Right lobe of liver (tissue), 6 donors: ENCODE measurements at regions not wholly inside any gene's neighbourhood (a gene's known extent, or its start where the extent isn't known, plus 50 kb on each side); places are given as distances from the start of the nearest gene placed in this dataset.

ENCODE experiments used
- ATAC-seq, 4 donors: fragments of 200-7000 bp; cut with Tn5 transposase; one replicate each; pipeline ENCODE4 v1.9.1; 2020; ENCODE audit warnings: mild to moderate bottlenecking in 4 of 4, moderate library complexity in 4 of 4
- DNase-seq, 3 donors: peaks; one replicate each; pipeline ENCODE4 v3.0.0-alpha.2; 2020
- H3K27ac ChIP-seq, 3 donors: fragments of 200-600 bp; one replicate each; pipeline ENCODE4 v1.8.0; 2022
- H3K27me3 ChIP-seq, 2 donors: fragments of 200-600 bp; one replicate each; pipeline ENCODE4 v1.8.0; 2022
- H3K36me3 ChIP-seq, 4 donors: fragments of 200-600 bp; sonication (generic) in 1 of 4; one replicate each; pipeline versions ENCODE4 v1.5.1 to v1.8.0; 2017 to 2022; ENCODE audit warnings: control low read depth in 1 of 4
- H3K4me1 ChIP-seq, 4 donors: fragments of 200-600 bp; sonication (generic) in 1 of 4; one replicate each; pipeline versions ENCODE4 v1.5.1 to v1.8.0; 2017 to 2022; ENCODE audit warnings: control low read depth in 1 of 4
- H3K4me3 ChIP-seq, 3 donors: fragments of 200-600 bp; one replicate each; pipeline ENCODE4 v1.8.0; 2022
- H3K9me3 ChIP-seq, 4 donors: fragments of 200-600 bp; sonication (generic) in 1 of 4; one replicate each; pipeline versions ENCODE4 v1.5.1 to v1.8.0; 2017 to 2022; ENCODE audit warnings: control low read depth in 1 of 4
- CTCF ChIP-seq, 4 donors: fragments of 200-600 bp in 3 of 4; fragments of 450-650 bp in 1 of 4; IDR thresholded peaks; one replicate each; pipeline versions ENCODE4 v1.5.1 to v1.8.0; 2016 to 2022; ENCODE audit warnings: antibody characterized with exemption in 4 of 4, mild to moderate bottlenecking in 2 of 4
- POLR2A ChIP-seq: fragments of 450-650 bp; IDR thresholded peaks from one replicate; pipeline ENCODE4 v1.6.1; 2017; ENCODE audit warnings: antibody characterized with exemption, mild to moderate bottlenecking
- WGBS: methylation state at CpG from one replicate; pipeline ENCODE4 v1.1.6; 2018; ENCODE audit warnings: low coverage, low lambda C conversion rate; ENCODE audit not compliant: insufficient coverage; ENCODE audit errors: missing lambda C conversion rate; 5-methylcytosine and 5-hydroxymethylcytosine counted together
- intact Hi-C, 2 donors: fragments of 100-400 bp; cut with DNase I; formaldehyde crosslinking; loops; one replicate each; pipeline versions ENCODE4 v1.11.2 to v1.14.1; 2022
- donor health status: DM: no; HTN: yes; CAD: no.
- donor health status: DM: no; HTN: no; CAD: no.
- donor health status: DM: no; HTN: no; CAD: no.
- donor health status: DM: no; HTN: yes; CAD: no.
- donor health status: DM: no; HTN: yes; CAD: no.

GRCh38 chr15:94094310-94094709, 137.1 kb upstream of the MCTP2 start:
- TF ChIP-seq CTCF (IDR thresholded peaks at IDR 0.05) (no peak), POLR2A (no peak)
- Histone ChIP-seq H3K27ac (no peak overlapping the region), H3K4me3 (no peak overlapping the region), H3K9me3 (no peaks in the 10 kb centered on the region), H3K36me3 (no peaks in the 10 kb centered on the region), H3K27me3 (no peaks in the 10 kb centered on the region), H3K4me1 (no peaks in the 10 kb centered on the region)
- intact Hi-C loops = no loop called here
- 22% methylated on average over 1 of the region's 1 CpG for WGBS
- ATAC-seq (no peak), DNase-seq (no peak)

GRCh38 chr15:94086341-94086740, 145.0 kb upstream of the MCTP2 start:
- Histone ChIP-seq H3K4me1 (no peaks in the 10 kb centered on the region), H3K27me3 (no peaks in the 10 kb centered on the region), H3K4me3 (no peak overlapping the region), H3K9me3 (no peaks in the 10 kb centered on the region), H3K27ac (no peak overlapping the region), H3K36me3 (no peaks in the 10 kb centered on the region)
- TF ChIP-seq POLR2A (no peak), CTCF (IDR thresholded peaks at IDR 0.05) (no peak)
- ATAC-seq (no peak), DNase-seq (no peak)
- intact Hi-C loops = no loop called here

GRCh38 chr15:94083467-94084052, 147.8 kb upstream of the MCTP2 start:
- H3K4me1 ChIP-seq = no peaks in the 10 kb centered on the region
- intact Hi-C loops = no loop called here
- TF ChIP-seq POLR2A (no peak), CTCF (IDR thresholded peaks at IDR 0.05) (no peak)
- H3K4me3 ChIP-seq = no peak overlapping the region
- H3K9me3 ChIP-seq = no peaks in the 10 kb centered on the region
- DNase-seq (no peak), ATAC-seq (no peak)
- H3K27me3 ChIP-seq = no peaks in the 10 kb centered on the region
- H3K27ac ChIP-seq = no peak overlapping the region
- H3K36me3 ChIP-seq = no peaks in the 10 kb centered on the region
- WGBS = 60% methylated on average over 6 of the region's 6 CpGs

GRCh38 chr15:94081829-94082228, 149.5 kb upstream of the MCTP2 start:
- intact Hi-C loops = no loop called here
- Histone ChIP-seq H3K9me3 (no peaks in the 10 kb centered on the region), H3K27me3 (no peaks in the 10 kb centered on the region), H3K4me1 (no peaks in the 10 kb centered on the region), H3K4me3 (no peak overlapping the region), H3K27ac (no peak overlapping the region), H3K36me3 (no peaks in the 10 kb centered on the region)
- ATAC-seq = no peak
- no peak for TF ChIP-seq CTCF (IDR thresholded peaks at IDR 0.05)
- no peak for TF ChIP-seq POLR2A
- DNase-seq = no peak
- 36% methylated on average over 4 of the region's 4 CpGs for WGBS
